ENCODE measurements at regions not wholly inside any gene's neighbourhood (a gene's known extent, or its start where the extent isn't known, plus 50 kb on each side); places are given as distances from the start of the nearest gene placed in this dataset.
A peak's percentile ranks its signal among the peaks of the same experiment; 100 is the strongest.

GRCh38 chr2:195003881-195004471 is 653.0 kb upstream of the SLC39A10 start:
- Mint-ChIP-seq H3K9me3 (peaks cover 14% of the 10 kb centered on the region), H3K4me1 (peaks cover 74% of the 10 kb centered on the region), H3K27ac (peak overlapping the region; percentile 66), H3K4me3 (no peak overlapping the region), H3K36me3 (ENCODE audit: low read depth) (peaks cover 8% of the 10 kb centered on the region), H3K27me3 (ENCODE audit: low read depth, poor library complexity) (no peaks in the 10 kb centered on the region)
- no peak for DNase-seq
- TF ChIP-seq, protein P1, sequence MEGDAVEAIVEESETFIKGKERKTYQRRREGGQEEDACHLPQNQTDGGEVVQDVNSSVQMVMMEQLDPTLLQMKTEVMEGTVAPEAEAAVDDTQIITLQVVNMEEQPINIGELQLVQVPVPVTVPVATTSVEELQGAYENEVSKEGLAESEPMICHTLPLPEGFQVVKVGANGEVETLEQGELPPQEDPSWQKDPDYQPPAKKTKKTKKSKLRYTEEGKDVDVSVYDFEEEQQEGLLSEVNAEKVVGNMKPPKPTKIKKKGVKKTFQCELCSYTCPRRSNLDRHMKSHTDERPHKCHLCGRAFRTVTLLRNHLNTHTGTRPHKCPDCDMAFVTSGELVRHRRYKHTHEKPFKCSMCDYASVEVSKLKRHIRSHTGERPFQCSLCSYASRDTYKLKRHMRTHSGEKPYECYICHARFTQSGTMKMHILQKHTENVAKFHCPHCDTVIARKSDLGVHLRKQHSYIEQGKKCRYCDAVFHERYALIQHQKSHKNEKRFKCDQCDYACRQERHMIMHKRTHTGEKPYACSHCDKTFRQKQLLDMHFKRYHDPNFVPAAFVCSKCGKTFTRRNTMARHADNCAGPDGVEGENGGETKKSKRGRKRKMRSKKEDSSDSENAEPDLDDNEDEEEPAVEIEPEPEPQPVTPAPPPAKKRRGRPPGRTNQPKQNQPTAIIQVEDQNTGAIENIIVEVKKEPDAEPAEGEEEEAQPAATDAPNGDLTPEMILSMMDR (IDR thresholded peaks at IDR 0.05), result no peak

DNA sequence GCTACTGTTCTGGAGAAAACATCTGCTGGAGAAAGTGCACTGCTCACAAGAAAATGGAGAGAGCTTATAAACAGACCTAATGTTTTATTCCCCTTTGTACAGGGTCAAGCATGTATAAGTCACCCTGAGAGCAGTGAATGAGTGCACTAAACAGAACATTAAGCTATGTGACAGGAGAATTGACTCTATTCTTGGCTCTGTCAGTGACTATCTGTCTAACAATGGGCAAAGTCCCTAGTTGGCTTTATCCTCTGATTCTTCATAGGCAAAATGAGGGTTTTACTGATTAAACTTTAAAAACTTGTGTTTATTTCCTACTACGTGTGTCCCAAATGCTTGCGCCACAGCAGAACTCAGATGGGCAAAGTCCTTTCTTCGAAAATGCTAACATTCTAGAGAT is 655.1 kb upstream of the SLC39A10 start:
- TF ChIP-seq, protein P1 (IDR thresholded peaks at IDR 0.05), result no peak
- H3K4me3 Mint-ChIP-seq, result no peak overlapping the region
- no peak overlapping the region for H3K27ac Mint-ChIP-seq

GRCh38 chr2:194999771-195000170 is 657.3 kb upstream of the SLC39A10 start:
- Mint-ChIP-seq H3K4me3 (peak overlapping the region; percentile 3), H3K9me3 (peaks cover 20% of the 10 kb centered on the region), H3K36me3 (ENCODE audit: low read depth) (peaks cover 17% of the 10 kb centered on the region), H3K27me3 (ENCODE audit: low read depth, poor library complexity) (no peaks in the 10 kb centered on the region), H3K4me1 (peaks cover 61% of the 10 kb centered on the region), H3K27ac (peak overlapping the region; percentile 41)
- DNase-seq, result no peak
- TF ChIP-seq, protein P1 (IDR thresholded peaks at IDR 0.05), result no peak

More for the DNA sequence above, 655.1 kb upstream of the SLC39A10 start:
- H3K36me3 Mint-ChIP-seq (ENCODE audit: low read depth), result peaks cover 8% of the 10 kb centered on the region
- DNase-seq, result no peak
- no peaks in the 10 kb centered on the region for H3K27me3 Mint-ChIP-seq (ENCODE audit: low read depth, poor library complexity)
- peaks cover 14% of the 10 kb centered on the region for H3K9me3 Mint-ChIP-seq
- peaks cover 70% of the 10 kb centered on the region for H3K4me1 Mint-ChIP-seq

- Mint-ChIP-seq H3K4me1 (peaks cover 26% of the 10 kb centered on the region), H3K27ac (no peak overlapping the region), H3K4me3 (no peak overlapping the region), H3K27me3 (ENCODE audit: low read depth, poor library complexity) (no peaks in the 10 kb centered on the region), H3K36me3 (ENCODE audit: low read depth) (peaks cover 9% of the 10 kb centered on the region), H3K9me3 (peaks cover 5% of the 10 kb centered on the region)
- TF ChIP-seq, protein P1 (IDR thresholded peaks at IDR 0.05), result no peak
- DNase-seq, result no peak
Observed at GRCh38 chr2:194992648-194993047, 664.4 kb upstream of the SLC39A10 start.

GRCh38 chr2:194985258-194985657 is 671.8 kb upstream of the SLC39A10 start:
- H3K27me3 Mint-ChIP-seq (ENCODE audit: low read depth, poor library complexity), result no peaks in the 10 kb centered on the region
- no peaks in the 10 kb centered on the region for H3K4me1 Mint-ChIP-seq
- DNase-seq, result no peak
- no peak overlapping the region for H3K27ac Mint-ChIP-seq
- H3K4me3 Mint-ChIP-seq, result no peak overlapping the region
- peaks cover 22% of the 10 kb centered on the region for H3K36me3 Mint-ChIP-seq (ENCODE audit: low read depth)
- H3K9me3 Mint-ChIP-seq, result peaks cover 46% of the 10 kb centered on the region
- TF ChIP-seq, protein P1 (IDR thresholded peaks at IDR 0.05), result no peak

- H3K27me3 Mint-ChIP-seq (ENCODE audit: low read depth, poor library complexity), result no peaks in the 10 kb centered on the region
- TF ChIP-seq, protein P1 (IDR thresholded peaks at IDR 0.05), result no peak
Observed at GRCh38 chr2:194962254-194962653, 694.8 kb upstream of the SLC39A10 start.

More at GRCh38 chr2:194962254-194962653, 694.8 kb upstream of the SLC39A10 start:
- H3K9me3 Mint-ChIP-seq, result peaks cover 33% of the 10 kb centered on the region
- H3K4me3 Mint-ChIP-seq, result no peak overlapping the region
- peaks cover 7% of the 10 kb centered on the region for H3K36me3 Mint-ChIP-seq (ENCODE audit: low read depth)
- no peak overlapping the region for H3K27ac Mint-ChIP-seq
- peaks cover 6% of the 10 kb centered on the region for H3K4me1 Mint-ChIP-seq
- DNase-seq, result no peak
